ENCODE measurements at regions not wholly inside any gene's neighbourhood (a gene's known extent, or its start where the extent isn't known, plus 50 kb on each side); places are given as distances from the start of the nearest gene placed in this dataset.

- Histone ChIP-seq H4K20me1 (ENCODE audit: insufficient read depth, low read length) (no peaks in the 10 kb centered on the region), H3K27ac (ENCODE audit: insufficient read depth, low read length) (no peak overlapping the region), H3K23ac (ENCODE audit: low read depth, low read length) (no peak overlapping the region), H3K79me1 (ENCODE audit: low read depth in 1 of 2, low read length in 2 of 2) (no peaks in the 10 kb centered on the region), H4K8ac (ENCODE audit: low read depth in 2 of 2, low read length in 2 of 2) (no peak overlapping the region), H3K14ac (replicated peaks; ENCODE audit: low read depth, low read length) (no peak overlapping the region), H3K4me1 (ENCODE audit: control insufficient read depth, insufficient read depth, low read length) (no peaks in the 10 kb centered on the region), H3K36me3 (ENCODE audit: control insufficient read depth, insufficient read depth, low read length) (no peaks in the 10 kb centered on the region), H3K18ac (ENCODE audit: low read depth, low read length) (no peak overlapping the region), H2BK20ac (ENCODE audit: low read depth, low read length) (no peak overlapping the region), H3K9me3 (ENCODE audit: control insufficient read depth, insufficient read depth, low read length) (no peaks in the 10 kb centered on the region), H2AFZ (replicated peaks; ENCODE audit: low read length, poor library complexity) (no peak overlapping the region), H3K27me3 (ENCODE audit: control insufficient read depth, insufficient read depth, low read length) (no peaks in the 10 kb centered on the region), H2AK9ac (replicated peaks; ENCODE audit: low read depth, low read length, poor library complexity) (no peak overlapping the region), H3K9me1 (ENCODE audit: insufficient read depth, low read length) (no peaks in the 10 kb centered on the region), H4K5ac (ENCODE audit: low read depth, low read length) (no peak overlapping the region), H2BK5ac (ENCODE audit: low read depth, low read length, poor library complexity, severe bottlenecking) (no peak overlapping the region), H2BK15ac (ENCODE audit: low read depth, low read length) (no peak overlapping the region), H2AK5ac (ENCODE audit: low read depth, low read length) (no peak overlapping the region), H3K9ac (ENCODE audit: low read depth, low read length) (no peak overlapping the region), H3K4me2 (ENCODE audit: low read depth, low read length) (no peak overlapping the region), H2BK120ac (ENCODE audit: low read depth, low read length) (no peak overlapping the region), H3K4ac (ENCODE audit: low read depth, low read length) (no peak overlapping the region), H3K4me3 (ENCODE audit: insufficient read depth, low read depth, low read length) (no peak overlapping the region), H4K91ac (ENCODE audit: insufficient read depth, low read depth, low read length) (no peak overlapping the region), H3K56ac (ENCODE audit: extremely low read depth, insufficient read depth, low read length) (no peak overlapping the region)
- dilution Hi-C loops (cut with HindIII; ENCODE audit: low sequenced_read_pairs, unreplicated experiment) (no loop called here), intact Hi-C loops (cut with micrococcal nuclease) (no loop called here), in situ Hi-C loops (cut with MboI; ENCODE audit: low sequenced_read_pairs) (no loop called here)
- DNase-seq (no peak), ATAC-seq (ENCODE audit: low read depth) (no peak)
- TF ChIP-seq FOS (IDR thresholded peaks at IDR 0.05; ENCODE audit: low read depth, low read length) (no peak), MAZ (IDR thresholded peaks at IDR 0.05; ENCODE audit: borderline replicate concordance, low read depth, low read length) (no peak), USF2 (IDR thresholded peaks at IDR 0.05; ENCODE audit: low read depth, low read length) (no peak)
- CTCF ChIA-PET: no interaction called here
- POLR2A ChIA-PET (ENCODE audit: unreplicated experiment): no interaction called here
- BruUV-seq (replicated peaks): no TSS peak
- WGBS, 2 experiments (ENCODE audit: extremely low coverage in 2 of 2, insufficient read length in 1 of 2): no CpG with 5 or more reads among the region's 4 CpGs
These were observed 57.6 kb upstream of the ABI3BP start for GRCh38 chr3:101050866-101051265.

All from IMR-90 (cell line).